ENCODE measurements at regions not wholly inside any gene's neighbourhood (a gene's known extent, or its start where the extent isn't known, plus 50 kb on each side); places are given as distances from the start of the nearest gene placed in this dataset.
"Not testable (repeated sequence)": the region's sequence is repeated elsewhere in the genome, so short reads cannot be mapped to it uniquely, and the experiment has no call there.

GRCh38 chr2:109987089-109987420 lies 88.6 kb downstream of the LIMS3 start:
- not testable (repeated sequence) for TF ChIP-seq POLR2A (IDR thresholded peaks at IDR 0.05)
- TF ChIP-seq, protein P1, sequence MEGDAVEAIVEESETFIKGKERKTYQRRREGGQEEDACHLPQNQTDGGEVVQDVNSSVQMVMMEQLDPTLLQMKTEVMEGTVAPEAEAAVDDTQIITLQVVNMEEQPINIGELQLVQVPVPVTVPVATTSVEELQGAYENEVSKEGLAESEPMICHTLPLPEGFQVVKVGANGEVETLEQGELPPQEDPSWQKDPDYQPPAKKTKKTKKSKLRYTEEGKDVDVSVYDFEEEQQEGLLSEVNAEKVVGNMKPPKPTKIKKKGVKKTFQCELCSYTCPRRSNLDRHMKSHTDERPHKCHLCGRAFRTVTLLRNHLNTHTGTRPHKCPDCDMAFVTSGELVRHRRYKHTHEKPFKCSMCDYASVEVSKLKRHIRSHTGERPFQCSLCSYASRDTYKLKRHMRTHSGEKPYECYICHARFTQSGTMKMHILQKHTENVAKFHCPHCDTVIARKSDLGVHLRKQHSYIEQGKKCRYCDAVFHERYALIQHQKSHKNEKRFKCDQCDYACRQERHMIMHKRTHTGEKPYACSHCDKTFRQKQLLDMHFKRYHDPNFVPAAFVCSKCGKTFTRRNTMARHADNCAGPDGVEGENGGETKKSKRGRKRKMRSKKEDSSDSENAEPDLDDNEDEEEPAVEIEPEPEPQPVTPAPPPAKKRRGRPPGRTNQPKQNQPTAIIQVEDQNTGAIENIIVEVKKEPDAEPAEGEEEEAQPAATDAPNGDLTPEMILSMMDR (IDR thresholded peaks at IDR 0.05) = not testable (repeated sequence)

Data from esophagus squamous epithelium (tissue), 4 donors.